Dendritic cell treated with granulocyte-macrophage colony-stimulating factor and Interleukin-4, amounts not matched to agents 40 ng/mL and 50 ng/mL, for 4 days (primary cell): ENCODE measurements at regions not wholly inside any gene's neighbourhood (a gene's known extent, or its start where the extent isn't known, plus 50 kb on each side); places are given as distances from the start of the nearest gene placed in this dataset.
A peak's percentile ranks its signal among the peaks of the same experiment; 100 is the strongest.

Experiments used
- H3K27ac Mint-ChIP-seq: one replicate; pipeline ENCODE4 v1.8.0; 2022; ENCODE audit warnings: mild to moderate bottlenecking, mixed read lengths
- H3K27me3 Mint-ChIP-seq: one replicate; pipeline ENCODE4 v1.8.0; 2022; ENCODE audit warnings: mild to moderate bottlenecking, mixed read lengths
- H3K36me3 Mint-ChIP-seq: one replicate; pipeline ENCODE4 v1.8.0; 2022; ENCODE audit warnings: low read depth, mixed read lengths
- H3K4me1 Mint-ChIP-seq: one replicate; pipeline ENCODE4 v1.8.0; 2022; ENCODE audit warnings: low read depth, mixed read lengths
- H3K4me3 Mint-ChIP-seq: one replicate; pipeline ENCODE4 v1.8.0; 2022; ENCODE audit warnings: mild to moderate bottlenecking, moderate library complexity, mixed read lengths
- H3K9me3 Mint-ChIP-seq: one replicate; pipeline ENCODE4 v1.8.0; 2022; ENCODE audit warnings: mixed read lengths
- intact Hi-C: fragments of 100-400 bp; cut with micrococcal nuclease; formaldehyde crosslinking; loops from one replicate; pipeline ENCODE4 v1.15.0; 2022

- Mint-ChIP-seq H3K36me3 (no peaks in the 10 kb centered on the region), H3K27me3 (peaks cover 26% of the 10 kb centered on the region), H3K4me3 (no peak overlapping the region), H3K27ac (no peak overlapping the region), H3K9me3 (no peaks in the 10 kb centered on the region), H3K4me1 (peaks cover 23% of the 10 kb centered on the region)
- intact Hi-C loops: loop anchor here (2.0 to 5.0 kb wide), 2 partner anchors 257 to 381 kb away; partner anchors contain the start of genes ALAD, CDC26 and PRPF4
Observed at GRCh38 chr9:113657765-113658544, 194.4 kb downstream of the RGS3 start.

GRCh38 chr9:113658545-113658895 is 195.0 kb downstream of the RGS3 start:
- intact Hi-C loops: loop anchor here (2.0 to 5.0 kb wide), 2 partner anchors 258 to 381 kb away; partner anchors contain the start of genes ALAD, CDC26 and PRPF4
- H3K9me3 Mint-ChIP-seq: no peaks in the 10 kb centered on the region
- no peaks in the 10 kb centered on the region for H3K36me3 Mint-ChIP-seq
- H3K27me3 Mint-ChIP-seq: peaks cover 26% of the 10 kb centered on the region
- H3K4me1 Mint-ChIP-seq: peaks cover 23% of the 10 kb centered on the region
- H3K4me3 Mint-ChIP-seq: no peak overlapping the region
- no peak overlapping the region for H3K27ac Mint-ChIP-seq

GRCh38 chr9:113659039-113659438 is 195.5 kb downstream of the RGS3 start:
- Mint-ChIP-seq H3K4me1 (peaks cover 23% of the 10 kb centered on the region), H3K27ac (no peak overlapping the region), H3K36me3 (no peaks in the 10 kb centered on the region), H3K4me3 (no peak overlapping the region), H3K9me3 (no peaks in the 10 kb centered on the region), H3K27me3 (peaks cover 26% of the 10 kb centered on the region)
- intact Hi-C loops: loop anchor here (2.0 to 5.0 kb wide), 2 partner anchors 258 to 382 kb away; partner anchors contain the start of genes ALAD, CDC26 and PRPF4

- intact Hi-C loops: loop anchor here (2.0 to 5.0 kb wide), 2 partner anchors 259 to 382 kb away; partner anchors contain the start of genes ALAD, CDC26 and PRPF4
- Mint-ChIP-seq H3K4me3 (no peak overlapping the region), H3K4me1 (peaks cover 23% of the 10 kb centered on the region), H3K36me3 (no peaks in the 10 kb centered on the region), H3K9me3 (no peaks in the 10 kb centered on the region), H3K27me3 (peaks cover 26% of the 10 kb centered on the region), H3K27ac (no peak overlapping the region)
Observed at GRCh38 chr9:113659740-113660139, 196.2 kb downstream of the RGS3 start.

GRCh38 chr9:113660196-113660595 is 196.7 kb downstream of the RGS3 start:
- H3K4me3 Mint-ChIP-seq: no peak overlapping the region
- intact Hi-C loops: no loop called here
- peaks cover 26% of the 10 kb centered on the region for H3K27me3 Mint-ChIP-seq
- no peaks in the 10 kb centered on the region for H3K36me3 Mint-ChIP-seq
- H3K27ac Mint-ChIP-seq: no peak overlapping the region
- peaks cover 19% of the 10 kb centered on the region for H3K4me1 Mint-ChIP-seq
- no peaks in the 10 kb centered on the region for H3K9me3 Mint-ChIP-seq

GRCh38 chr9:113661074-113661473 is 197.5 kb downstream of the RGS3 start:
- Mint-ChIP-seq H3K4me3 (no peak overlapping the region), H3K36me3 (no peaks in the 10 kb centered on the region), H3K4me1 (peaks cover 16% of the 10 kb centered on the region), H3K27ac (no peak overlapping the region), H3K27me3 (peaks cover 29% of the 10 kb centered on the region), H3K9me3 (no peaks in the 10 kb centered on the region)
- intact Hi-C loops: no loop called here

GRCh38 chr9:113664181-113664875 is 200.8 kb downstream of the RGS3 start:
- intact Hi-C loops: no loop called here
- no peaks in the 10 kb centered on the region for H3K36me3 Mint-ChIP-seq

GRCh38 chr9:113665064-113665463 is 201.5 kb downstream of the RGS3 start:
- Mint-ChIP-seq H3K9me3 (no peaks in the 10 kb centered on the region), H3K27ac (no peak overlapping the region), H3K4me1 (peaks cover 16% of the 10 kb centered on the region), H3K36me3 (no peaks in the 10 kb centered on the region), H3K4me3 (no peak overlapping the region), H3K27me3 (peaks cover 12% of the 10 kb centered on the region)
- intact Hi-C loops: no loop called here

More at GRCh38 chr9:113664181-113664875, 200.8 kb downstream of the RGS3 start:
- Mint-ChIP-seq H3K4me3 (no peak overlapping the region), H3K4me1 (peaks cover 16% of the 10 kb centered on the region), H3K9me3 (no peaks in the 10 kb centered on the region), H3K27ac (no peak overlapping the region), H3K27me3 (peaks cover 20% of the 10 kb centered on the region)

- H3K4me3 Mint-ChIP-seq: no peak overlapping the region
- H3K36me3 Mint-ChIP-seq: no peaks in the 10 kb centered on the region
- no peak overlapping the region for H3K27ac Mint-ChIP-seq
- intact Hi-C loops: no loop called here
- H3K4me1 Mint-ChIP-seq: peaks cover 9% of the 10 kb centered on the region
- no peaks in the 10 kb centered on the region for H3K9me3 Mint-ChIP-seq
- H3K27me3 Mint-ChIP-seq: peaks cover 6% of the 10 kb centered on the region
Observed at GRCh38 chr9:113665756-113666155, 202.2 kb downstream of the RGS3 start.

GRCh38 chr9:113668061-113668460 is 204.5 kb downstream of the RGS3 start:
- intact Hi-C loops: no loop called here
- Mint-ChIP-seq H3K27ac (no peak overlapping the region), H3K4me1 (peaks cover 8% of the 10 kb centered on the region), H3K4me3 (no peak overlapping the region), H3K9me3 (no peaks in the 10 kb centered on the region), H3K36me3 (no peaks in the 10 kb centered on the region), H3K27me3 (peaks cover 3% of the 10 kb centered on the region)

GRCh38 chr9:113669522-113670115 is 206.1 kb downstream of the RGS3 start:
- Mint-ChIP-seq H3K9me3 (no peaks in the 10 kb centered on the region), H3K27ac (peak overlapping the region; percentile 20), H3K27me3 (peaks cover 3% of the 10 kb centered on the region), H3K4me1 (peaks cover 8% of the 10 kb centered on the region), H3K36me3 (no peaks in the 10 kb centered on the region), H3K4me3 (no peak overlapping the region)
- intact Hi-C loops: no loop called here

- Mint-ChIP-seq H3K27ac (no peak overlapping the region), H3K36me3 (no peaks in the 10 kb centered on the region), H3K4me3 (no peak overlapping the region), H3K27me3 (peaks cover 19% of the 10 kb centered on the region), H3K9me3 (no peaks in the 10 kb centered on the region), H3K4me1 (peaks cover 8% of the 10 kb centered on the region)
- intact Hi-C loops: no loop called here
Observed at GRCh38 chr9:113673726-113674125, 202.4 kb upstream of the ZNF618 start.

GRCh38 chr9:113674436-113674835 is 201.7 kb upstream of the ZNF618 start:
- peaks cover 19% of the 10 kb centered on the region for H3K27me3 Mint-ChIP-seq
- H3K27ac Mint-ChIP-seq: no peak overlapping the region
- intact Hi-C loops: no loop called here
- no peaks in the 10 kb centered on the region for H3K9me3 Mint-ChIP-seq
- H3K4me3 Mint-ChIP-seq: no peak overlapping the region
- peaks cover 2% of the 10 kb centered on the region for H3K4me1 Mint-ChIP-seq
- no peaks in the 10 kb centered on the region for H3K36me3 Mint-ChIP-seq

GRCh38 chr9:113675475-113675941 is 200.6 kb upstream of the ZNF618 start:
- no peak overlapping the region for H3K4me3 Mint-ChIP-seq
- no peaks in the 10 kb centered on the region for H3K9me3 Mint-ChIP-seq
- H3K4me1 Mint-ChIP-seq: peaks cover 5% of the 10 kb centered on the region
- H3K27ac Mint-ChIP-seq: no peak overlapping the region
- intact Hi-C loops: no loop called here
- H3K27me3 Mint-ChIP-seq: peaks cover 19% of the 10 kb centered on the region
- H3K36me3 Mint-ChIP-seq: no peaks in the 10 kb centered on the region
